ENCODE measurements at regions not wholly inside any gene's neighbourhood (a gene's known extent, or its start where the extent isn't known, plus 50 kb on each side); places are given as distances from the start of the nearest gene placed in this dataset.
"Not testable (repeated sequence)": the region's sequence is repeated elsewhere in the genome, so short reads cannot be mapped to it uniquely, and the experiment has no call there.

- DNase-seq: no peak
Measured at GRCh38 chr2:64880193-64880951, 108.8 kb upstream of the SLC1A4 start.

- DNase-seq: no peak
Measured at GRCh38 chr2:64881037-64881492, 108.1 kb upstream of the SLC1A4 start.

GRCh38 chr2:64887565-64887964 lies 101.6 kb upstream of the SLC1A4 start:
- DNase-seq: no peak

- no peak for DNase-seq
Measured at GRCh38 chr2:64888591-64889309, 100.4 kb upstream of the SLC1A4 start.

- no peak for DNase-seq
Measured at GRCh38 chr2:64889803-64890202, 99.4 kb upstream of the SLC1A4 start.

GRCh38 chr2:64896572-64896971 lies 92.6 kb upstream of the SLC1A4 start:
- not testable (repeated sequence) for DNase-seq

GRCh38 chr2:64899081-64899865 lies 89.9 kb upstream of the SLC1A4 start:
- no peak for DNase-seq

GRCh38 chr2:64899876-64900275 lies 89.3 kb upstream of the SLC1A4 start:
- not testable (repeated sequence) for DNase-seq

- no peak for DNase-seq
Measured at GRCh38 chr2:64904413-64905329, 84.5 kb upstream of the SLC1A4 start.

GRCh38 chr2:64905338-64906024 lies 83.7 kb upstream of the SLC1A4 start:
- no peak for DNase-seq

- no peak for DNase-seq
Measured at GRCh38 chr2:64906853-64907536, 82.2 kb upstream of the SLC1A4 start.

- no peak for DNase-seq
Measured at GRCh38 chr2:64908406-64908805, 80.8 kb upstream of the SLC1A4 start.

GRCh38 chr2:64910523-64910922 lies 78.7 kb upstream of the SLC1A4 start:
- no peak for DNase-seq

- no peak for DNase-seq
Measured at GRCh38 chr2:64910972-64911433, 78.2 kb upstream of the SLC1A4 start.

- no peak for DNase-seq
Measured at GRCh38 chr2:64913357-64913869, 75.8 kb upstream of the SLC1A4 start.

- DNase-seq: no peak
Measured at GRCh38 chr2:64914247-64914646, 75.0 kb upstream of the SLC1A4 start.

GRCh38 chr2:64914735-64915509 lies 74.3 kb upstream of the SLC1A4 start:
- DNase-seq: no peak

- DNase-seq: no peak
Measured at GRCh38 chr2:64915510-64915900, 73.7 kb upstream of the SLC1A4 start.

GRCh38 chr2:64918220-64918886 lies 70.8 kb upstream of the SLC1A4 start:
- no peak for DNase-seq
